GM12892 (cell line): ENCODE measurements at regions not wholly inside any gene's neighbourhood (a gene's known extent, or its start where the extent isn't known, plus 50 kb on each side); places are given as distances from the start of the nearest gene placed in this dataset.

Experiments
- POLR2A ChIP-seq: IDR thresholded peaks from 2 replicates; pipeline ENCODE4 v1.6.1; 2011; ENCODE audit warnings: low read depth, low read length, control low read depth
- TAF1 ChIP-seq: IDR thresholded peaks from 2 replicates; pipeline ENCODE4 v1.6.1; 2011; ENCODE audit warnings: low read depth, mild to moderate bottlenecking, control low read depth, low read length, borderline replicate concordance

GRCh38 chr1:23620605-23621004 lies 61.3 kb upstream of the ID3 start:
- TF ChIP-seq TAF1: no peak
- TF ChIP-seq POLR2A: no peak
